ENCODE measurements at regions not wholly inside any gene's neighbourhood (a gene's known extent, or its start where the extent isn't known, plus 50 kb on each side); places are given as distances from the start of the nearest gene placed in this dataset.

DNA sequence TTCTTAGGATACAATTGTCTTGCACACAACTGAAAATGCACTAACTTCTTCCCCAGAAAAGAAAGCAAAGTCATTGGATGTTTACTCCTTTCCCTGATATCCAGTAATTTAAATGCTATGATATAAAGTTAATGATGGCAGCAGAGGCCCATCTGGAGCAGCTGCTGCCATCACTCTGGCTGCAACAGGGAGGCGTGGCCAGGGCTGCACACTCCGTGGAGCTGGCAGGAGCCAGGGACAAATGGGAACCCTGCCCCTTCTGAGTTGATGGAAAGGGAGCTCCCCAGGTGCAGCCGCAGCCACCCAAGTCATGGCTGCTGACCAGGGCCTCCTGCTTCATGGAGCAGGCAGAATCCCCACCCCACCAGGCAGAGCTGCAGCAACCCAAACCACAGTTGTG, 72.6 kb upstream of the ALDH1A3 start:
- H3K36me3 ChIP-seq: no peaks in the 10 kb centered on the region
- H3K9me3 ChIP-seq: peaks cover 26% of the 10 kb centered on the region
- H3K4me3 ChIP-seq: no peak overlapping the region
- no peaks in the 10 kb centered on the region for H3K27me3 ChIP-seq
- DNase-seq: no peak

DNA sequence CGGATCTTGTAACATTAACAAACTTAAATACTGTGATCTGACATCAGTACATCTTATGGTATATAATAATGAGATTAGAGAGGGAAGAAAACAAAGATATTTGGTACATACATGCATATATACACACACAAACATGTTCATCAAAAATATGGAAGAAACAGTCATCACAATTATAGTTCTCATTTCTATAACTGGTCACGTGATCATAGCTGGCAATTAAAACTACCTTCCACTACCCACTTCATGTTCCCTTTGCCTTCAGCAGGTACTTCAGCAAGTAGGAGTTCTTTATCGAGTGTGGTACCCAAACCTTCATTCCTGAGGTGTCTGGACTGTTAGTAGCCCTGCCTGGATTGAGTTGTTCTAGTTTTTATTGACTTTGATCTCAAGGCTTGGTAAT, 70.9 kb upstream of the ALDH1A3 start:
- Histone ChIP-seq H3K36me3 (no peaks in the 10 kb centered on the region), H3K27me3 (no peaks in the 10 kb centered on the region), H3K4me3 (no peak overlapping the region), H3K9me3 (peaks cover 26% of the 10 kb centered on the region)
- no peak for DNase-seq

DNA sequence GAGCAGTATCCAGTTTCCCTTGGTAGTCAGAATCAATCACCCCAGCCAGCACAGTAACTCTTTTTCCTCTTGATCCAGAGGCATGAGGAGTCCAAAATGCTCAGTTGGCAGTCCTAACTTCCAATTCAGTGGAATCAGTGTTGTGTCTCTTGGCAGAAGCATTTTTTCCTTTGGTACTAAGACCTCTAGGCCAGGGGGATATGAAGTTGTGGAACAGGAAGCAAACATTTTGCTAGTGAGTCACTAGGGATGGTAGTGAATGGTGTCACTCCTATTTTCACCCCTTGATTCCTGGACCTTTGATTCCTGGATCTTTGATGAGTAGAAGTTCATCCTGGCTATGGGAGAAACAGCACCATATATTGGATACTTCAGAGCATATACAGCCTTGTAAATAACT, 70.5 kb upstream of the ALDH1A3 start:
- Histone ChIP-seq H3K9me3 (peaks cover 26% of the 10 kb centered on the region), H3K36me3 (no peaks in the 10 kb centered on the region), H3K4me3 (no peak overlapping the region), H3K27me3 (no peaks in the 10 kb centered on the region)
- peak; percentile 50 for DNase-seq

DNA sequence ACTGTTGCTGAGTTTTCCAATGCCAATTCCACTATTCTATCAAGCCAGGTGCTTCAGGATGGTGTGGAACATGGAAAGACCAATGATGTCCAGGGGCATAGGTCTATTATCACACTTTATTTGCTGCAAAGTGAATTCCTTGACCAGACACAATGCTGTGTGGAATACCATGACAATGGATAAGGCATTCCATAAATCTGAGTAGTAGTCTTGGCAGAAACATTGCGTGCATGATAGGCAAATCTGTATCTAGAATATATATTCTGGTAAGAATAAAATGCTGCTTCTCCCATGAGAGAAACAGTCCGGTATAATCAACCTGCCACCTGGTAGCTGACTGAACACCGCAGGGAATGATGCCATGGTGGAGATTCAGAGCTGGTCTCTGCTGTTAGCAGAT, 70.0 kb upstream of the ALDH1A3 start:
- Histone ChIP-seq H3K27me3 (no peaks in the 10 kb centered on the region), H3K4me3 (no peak overlapping the region), H3K36me3 (no peaks in the 10 kb centered on the region), H3K9me3 (peaks cover 28% of the 10 kb centered on the region)
- no peak for DNase-seq

DNA sequence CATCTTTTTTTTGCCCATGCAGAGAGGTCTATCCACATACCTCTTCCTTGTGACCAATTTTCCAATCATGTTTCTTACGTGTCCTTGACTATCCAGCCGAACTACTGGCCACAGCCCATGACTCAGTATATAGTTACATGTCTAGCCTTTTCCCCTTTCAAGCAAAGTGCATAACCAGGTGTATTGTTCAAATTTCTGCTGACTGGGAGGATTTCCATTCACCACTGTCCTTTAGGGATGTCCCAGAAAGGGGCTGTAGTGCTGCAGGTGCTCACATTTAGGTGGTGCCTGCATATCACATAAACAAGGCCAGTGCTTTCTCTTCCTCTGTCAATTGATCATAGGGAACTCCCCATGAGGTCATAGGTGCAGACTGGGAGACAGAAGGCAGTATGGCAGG, 69.4 kb upstream of the ALDH1A3 start:
- no peak for DNase-seq
- Histone ChIP-seq H3K9me3 (peaks cover 30% of the 10 kb centered on the region), H3K36me3 (no peaks in the 10 kb centered on the region)

DNA sequence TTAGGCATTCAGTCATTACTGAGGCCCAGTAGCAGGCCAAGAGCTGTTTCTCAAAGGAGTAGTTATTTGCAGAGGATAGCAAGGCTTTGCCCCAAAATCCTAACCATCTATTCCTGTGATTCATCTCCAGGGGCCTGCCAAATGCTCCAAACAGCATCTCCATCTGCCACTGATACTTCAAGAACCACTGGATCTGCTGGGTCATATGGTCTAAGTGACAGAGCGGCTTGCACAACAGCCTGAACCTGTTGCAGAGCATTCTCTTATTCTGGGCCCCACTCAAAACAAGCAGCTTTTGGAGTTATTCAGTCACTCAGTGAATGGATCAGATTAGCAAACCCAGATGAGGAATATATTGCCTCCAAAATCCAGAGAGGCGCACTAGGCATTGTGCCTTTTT, 68.8 kb upstream of the ALDH1A3 start:
- H3K9me3 ChIP-seq: peaks cover 36% of the 10 kb centered on the region
- no peak for DNase-seq
- H3K36me3 ChIP-seq: no peaks in the 10 kb centered on the region
- H3K4me3 ChIP-seq: no peak overlapping the region
- H3K27me3 ChIP-seq: no peaks in the 10 kb centered on the region

More for the DNA sequence above, 69.4 kb upstream of the ALDH1A3 start:
- Histone ChIP-seq H3K27me3 (no peaks in the 10 kb centered on the region), H3K4me3 (no peak overlapping the region)

DNA sequence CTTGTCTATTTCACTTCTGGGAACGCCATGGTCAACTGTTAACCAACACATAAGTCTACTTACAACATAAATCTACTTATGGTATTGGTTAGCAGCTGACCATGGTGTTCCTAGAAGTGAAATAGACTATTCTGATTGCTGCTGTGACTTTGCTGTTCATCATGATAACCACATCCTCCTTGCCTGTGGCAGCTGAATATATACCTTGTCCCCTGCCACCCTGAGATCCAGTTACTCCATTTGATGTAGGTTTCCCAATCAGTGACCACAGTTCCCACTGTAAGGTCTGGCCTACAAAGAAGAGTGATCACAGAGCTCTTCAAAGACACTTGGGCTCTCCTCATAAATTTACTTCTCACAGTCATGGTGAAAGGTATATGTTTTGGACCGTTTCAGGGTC, 66.8 kb upstream of the ALDH1A3 start:
- Histone ChIP-seq H3K9me3 (peaks cover 35% of the 10 kb centered on the region), H3K4me3 (no peak overlapping the region), H3K27me3 (no peaks in the 10 kb centered on the region), H3K36me3 (no peaks in the 10 kb centered on the region)
- DNase-seq: no peak

DNA sequence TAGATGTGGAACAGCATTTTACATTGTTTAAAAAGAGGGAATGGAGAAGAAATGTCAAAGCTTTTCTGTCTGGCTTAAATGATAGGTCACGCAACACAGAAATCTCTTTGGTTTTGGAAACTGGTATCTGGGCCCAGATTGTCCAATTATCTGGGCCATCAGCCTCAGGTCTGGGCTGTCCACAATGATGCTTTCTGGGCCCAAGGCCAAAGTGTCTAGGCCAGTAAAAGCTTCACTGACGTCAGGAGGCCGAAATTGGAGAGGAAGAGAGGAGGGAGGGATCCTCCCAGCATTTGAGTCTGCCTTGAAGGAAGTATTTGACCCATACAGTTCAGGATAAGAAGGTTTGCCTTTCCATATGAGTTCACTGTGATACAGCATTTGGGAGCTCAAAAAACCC, 60.7 kb upstream of the ALDH1A3 start:
- no peaks in the 10 kb centered on the region for H3K36me3 ChIP-seq
- H3K9me3 ChIP-seq: peaks cover 37% of the 10 kb centered on the region
- H3K27me3 ChIP-seq: no peaks in the 10 kb centered on the region
- DNase-seq: no peak
- no peak overlapping the region for H3K4me3 ChIP-seq

DNA sequence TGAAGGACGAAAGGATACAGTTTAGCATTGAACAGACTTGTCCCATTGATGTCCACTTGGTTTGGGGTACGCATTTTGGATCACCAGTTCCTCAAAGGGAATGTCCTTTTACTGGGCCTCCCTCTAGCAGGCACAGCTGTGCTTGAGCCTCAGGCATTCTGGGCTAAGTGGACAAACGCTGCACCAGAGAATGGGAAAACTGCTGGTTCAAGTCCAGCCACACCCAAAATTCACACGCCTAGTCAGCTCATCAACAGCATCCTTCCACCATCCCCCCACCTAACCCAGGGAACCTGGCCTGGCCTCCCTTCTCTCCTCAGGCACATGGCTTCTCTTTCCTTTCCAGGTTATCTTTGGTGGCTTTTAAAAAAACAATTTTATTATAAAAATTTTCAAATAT, 59.1 kb upstream of the ALDH1A3 start:
- H3K9me3 ChIP-seq: peaks cover 30% of the 10 kb centered on the region
- no peaks in the 10 kb centered on the region for H3K27me3 ChIP-seq
- H3K36me3 ChIP-seq: no peaks in the 10 kb centered on the region
- DNase-seq: no peak
- no peak overlapping the region for H3K4me3 ChIP-seq

DNA sequence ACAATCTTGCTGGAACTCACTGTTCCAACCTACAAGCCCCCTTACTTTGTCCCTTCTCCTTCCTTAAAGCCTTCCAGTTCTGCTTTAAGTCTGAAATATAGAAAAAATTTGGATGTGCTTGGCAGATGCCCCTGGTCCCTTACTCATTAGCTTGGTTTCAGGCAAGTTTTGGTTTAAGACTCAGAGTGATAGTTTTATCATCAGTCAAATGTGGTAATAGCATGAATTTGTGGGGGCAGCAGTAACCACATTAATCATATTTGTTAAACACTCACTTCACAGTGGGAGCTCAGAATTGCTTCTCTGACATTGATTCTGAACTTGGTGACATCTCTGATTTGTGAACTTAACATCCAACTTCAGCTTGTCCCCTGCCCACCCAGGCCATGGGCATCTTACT, 58.3 kb upstream of the ALDH1A3 start:
- no peaks in the 10 kb centered on the region for H3K36me3 ChIP-seq
- H3K9me3 ChIP-seq: peaks cover 23% of the 10 kb centered on the region
- H3K27me3 ChIP-seq: no peaks in the 10 kb centered on the region
- no peak for DNase-seq
- H3K4me3 ChIP-seq: no peak overlapping the region

DNA sequence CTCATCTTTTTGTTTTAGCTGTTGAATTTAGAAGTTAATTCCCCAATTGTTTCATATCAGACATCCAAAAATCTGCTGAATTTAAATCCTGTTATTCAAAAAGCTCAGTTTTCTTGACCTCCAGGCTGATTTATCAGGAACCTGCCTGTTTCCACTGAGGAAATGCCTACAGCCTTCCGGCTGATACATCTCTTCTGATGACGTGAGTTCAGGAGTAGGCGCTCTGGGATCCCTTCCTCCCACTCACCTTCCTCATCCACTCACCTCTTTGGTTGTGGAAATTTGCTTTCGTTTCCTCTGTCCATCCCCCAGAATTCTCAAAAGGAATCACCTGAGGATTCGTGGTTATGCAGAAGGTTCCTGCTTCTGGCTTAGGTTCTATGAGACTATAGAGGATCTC, 55.4 kb upstream of the ALDH1A3 start:
- H3K36me3 ChIP-seq: no peaks in the 10 kb centered on the region
- no peak overlapping the region for H3K4me3 ChIP-seq
- DNase-seq: no peak
- no peaks in the 10 kb centered on the region for H3K27me3 ChIP-seq
- peaks cover 22% of the 10 kb centered on the region for H3K9me3 ChIP-seq

DNA sequence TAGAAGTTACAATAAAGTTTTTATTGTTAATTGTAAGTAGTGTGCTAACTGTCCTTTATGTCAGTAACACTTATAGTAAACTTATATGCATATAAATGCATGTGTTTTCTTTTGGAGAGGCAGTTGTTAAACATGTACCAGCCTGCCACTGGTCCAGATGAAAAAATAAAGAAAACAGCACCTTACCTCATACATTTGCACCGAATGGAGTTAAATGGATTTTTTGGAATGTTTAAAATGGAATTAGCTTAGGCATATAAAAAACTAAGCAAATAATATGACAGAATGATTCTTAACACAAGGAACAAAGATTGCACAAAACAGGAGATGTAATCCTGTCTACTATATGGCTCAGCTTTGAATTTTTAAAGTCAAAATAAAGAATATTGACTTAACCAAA, 50.2 kb upstream of the ALDH1A3 start:
- Histone ChIP-seq H3K4me3 (no peak overlapping the region), H3K36me3 (no peaks in the 10 kb centered on the region), H3K27me3 (no peaks in the 10 kb centered on the region), H3K9me3 (peaks cover 8% of the 10 kb centered on the region; the same call in 1 of the 2 replicates)
- no peak for DNase-seq
